ENCODE measurements at regions not wholly inside any gene's neighbourhood (a gene's known extent, or its start where the extent isn't known, plus 50 kb on each side); places are given as distances from the start of the nearest gene placed in this dataset.

DNA sequence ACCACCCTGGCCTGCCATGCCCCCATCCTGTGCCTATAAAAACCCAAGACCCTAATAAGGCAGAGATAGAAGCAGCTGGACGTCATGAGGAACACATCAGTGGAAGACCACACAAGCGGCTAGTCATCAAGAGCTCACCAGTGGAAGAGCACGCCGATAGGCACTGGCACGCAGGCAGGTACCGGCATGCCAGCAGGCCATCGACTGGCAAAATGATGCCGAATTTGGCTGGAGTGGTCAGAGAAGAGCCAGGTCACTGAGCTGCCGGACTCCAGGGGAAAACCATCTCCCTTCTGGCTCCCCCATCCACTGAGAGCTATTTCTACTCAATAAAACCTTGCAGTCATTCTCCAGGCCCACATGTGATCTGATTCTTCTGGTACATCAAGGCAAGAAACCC lies 227.6 kb upstream of the EXOC2 start:
- Histone ChIP-seq H3K27ac (no peak overlapping the region), H3K36me3 (no peaks in the 10 kb centered on the region), H3K4me1 (no peaks in the 10 kb centered on the region), H3K4me3 (no peak overlapping the region), H3K4me2 (no peak overlapping the region), H3K9me3 (peaks cover 74% of the 10 kb centered on the region), H4K20me1 (no peaks in the 10 kb centered on the region), H3K9ac (no peak overlapping the region), H3K27me3 (0 out of 2 replicates have a peak, but pooled peaks cover 4% of the 10 kb centered on the region)
- no peak for TF ChIP-seq Cebpa-rat (IDR thresholded peaks at IDR 0.05)

DNA sequence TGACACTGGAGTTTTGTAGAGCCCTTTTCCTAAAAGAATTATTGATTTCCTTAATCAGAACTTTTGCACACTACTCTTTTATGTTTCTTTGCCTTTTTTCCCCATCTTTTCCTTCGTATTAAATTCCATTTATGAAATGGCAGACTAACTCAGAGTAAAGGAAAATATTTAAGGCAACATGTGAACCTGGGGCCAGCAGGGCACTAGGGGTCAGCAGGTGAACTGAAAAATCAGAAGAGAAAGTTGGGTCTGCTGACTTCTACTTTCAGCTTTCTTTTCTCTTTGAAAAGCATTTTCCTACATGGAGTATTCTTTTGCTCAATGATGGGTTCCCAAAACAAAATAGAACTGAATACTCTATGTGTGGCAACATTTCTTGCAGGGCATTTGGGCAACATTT lies 226.6 kb upstream of the EXOC2 start:
- Histone ChIP-seq H3K4me3 (no peak overlapping the region), H4K20me1 (no peaks in the 10 kb centered on the region), H3K9ac (no peak overlapping the region), H3K4me1 (no peaks in the 10 kb centered on the region), H3K36me3 (no peaks in the 10 kb centered on the region), H3K27ac (no peak overlapping the region), H3K27me3 (0 out of 2 replicates have a peak, but pooled peaks cover 4% of the 10 kb centered on the region), H3K9me3 (peaks cover 74% of the 10 kb centered on the region), H3K4me2 (no peak overlapping the region)
- TF ChIP-seq Cebpa-rat (IDR thresholded peaks at IDR 0.05), result no peak

DNA sequence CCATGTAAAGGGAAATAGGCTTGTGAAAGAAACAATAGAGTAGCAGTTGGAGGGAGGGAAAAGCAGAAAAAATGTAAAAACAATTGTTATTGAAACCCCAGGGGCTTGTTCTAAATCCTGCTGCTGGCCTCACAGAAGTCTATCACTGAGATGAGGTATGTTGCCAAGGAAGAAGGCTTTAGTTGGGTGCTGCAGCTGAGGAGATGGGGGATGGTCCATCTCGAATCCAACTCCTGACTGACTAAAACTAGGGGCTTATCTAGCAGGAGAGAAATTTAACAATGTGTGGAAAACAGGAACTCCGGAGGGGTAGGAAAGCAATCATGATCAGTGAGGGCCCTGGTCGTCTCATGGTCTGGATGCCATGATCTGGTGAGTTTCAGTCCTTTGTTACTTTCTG lies 225.0 kb upstream of the EXOC2 start:
- no peak overlapping the region for H3K27ac ChIP-seq
- H3K36me3 ChIP-seq, result no peaks in the 10 kb centered on the region
- H3K4me2 ChIP-seq, result no peak overlapping the region
- H3K27me3 ChIP-seq, result 0 out of 2 replicates have a peak, but pooled peaks cover 4% of the 10 kb centered on the region
- H3K9me3 ChIP-seq, result peaks cover 60% of the 10 kb centered on the region
- no peaks in the 10 kb centered on the region for H3K4me1 ChIP-seq
- H3K4me3 ChIP-seq, result no peak overlapping the region
- TF ChIP-seq Cebpa-rat (IDR thresholded peaks at IDR 0.05), result no peak
- H3K9ac ChIP-seq, result no peak overlapping the region
- no peaks in the 10 kb centered on the region for H4K20me1 ChIP-seq

DNA sequence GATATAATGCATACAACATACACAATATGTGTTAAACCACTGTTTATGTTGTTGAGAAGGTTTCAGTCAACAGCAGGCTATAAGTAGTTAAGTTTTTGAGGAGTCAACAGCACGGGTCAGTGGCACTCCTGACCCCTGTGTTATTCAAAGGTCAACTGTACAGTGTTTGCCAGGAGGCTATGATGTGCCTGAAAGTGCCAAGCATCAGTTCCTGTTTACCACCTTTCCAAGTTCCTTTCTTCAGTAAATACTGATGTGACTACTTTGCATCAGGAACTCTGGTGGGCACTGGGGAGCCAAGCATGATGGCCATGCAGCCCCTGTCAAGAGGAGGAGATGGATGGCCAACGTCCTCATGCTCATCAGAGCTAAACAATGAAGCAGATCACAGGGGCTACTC lies 224.4 kb upstream of the EXOC2 start:
- peaks cover 54% of the 10 kb centered on the region for H3K9me3 ChIP-seq
- no peaks in the 10 kb centered on the region for H3K36me3 ChIP-seq
- no peak overlapping the region for H3K4me2 ChIP-seq
- H3K9ac ChIP-seq, result no peak overlapping the region
- H3K27me3 ChIP-seq, result 0 out of 2 replicates have a peak, but pooled peaks cover 4% of the 10 kb centered on the region
- H4K20me1 ChIP-seq, result no peaks in the 10 kb centered on the region
- H3K4me3 ChIP-seq, result no peak overlapping the region
- TF ChIP-seq Cebpa-rat (IDR thresholded peaks at IDR 0.05), result no peak
- no peak overlapping the region for H3K27ac ChIP-seq
- H3K4me1 ChIP-seq, result peaks cover 6% of the 10 kb centered on the region

DNA sequence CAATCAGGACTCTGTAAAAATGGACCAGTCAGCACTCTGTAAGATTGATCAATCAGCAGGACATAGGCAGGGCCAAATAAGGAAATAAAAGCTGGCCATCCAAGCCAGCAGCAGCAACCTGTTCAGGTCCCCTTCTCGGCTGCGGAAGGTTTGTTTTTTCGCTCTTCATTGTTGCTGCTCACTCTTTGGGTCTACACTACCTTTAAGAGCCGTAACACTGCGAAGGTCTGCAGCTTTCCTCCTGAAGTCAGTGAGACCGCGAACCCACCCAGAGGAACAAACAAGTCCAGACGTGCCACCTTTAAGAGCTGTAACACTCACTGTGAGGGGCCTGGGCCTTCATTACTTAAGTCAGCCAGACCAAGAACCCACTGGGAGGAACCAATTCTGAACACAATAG lies 223.2 kb upstream of the EXOC2 start:
- peaks cover 42% of the 10 kb centered on the region for H3K9me3 ChIP-seq
- H3K27me3 ChIP-seq, result 0 out of 2 replicates have a peak, but pooled peaks cover 4% of the 10 kb centered on the region
- H3K4me2 ChIP-seq, result no peak overlapping the region
- peaks cover 17% of the 10 kb centered on the region for H3K4me1 ChIP-seq
- no peaks in the 10 kb centered on the region for H4K20me1 ChIP-seq
- H3K4me3 ChIP-seq, result no peak overlapping the region
- no peaks in the 10 kb centered on the region for H3K36me3 ChIP-seq
- TF ChIP-seq Cebpa-rat (IDR thresholded peaks at IDR 0.05), result no peak
- no peak overlapping the region for H3K27ac ChIP-seq
- no peak overlapping the region for H3K9ac ChIP-seq

DNA sequence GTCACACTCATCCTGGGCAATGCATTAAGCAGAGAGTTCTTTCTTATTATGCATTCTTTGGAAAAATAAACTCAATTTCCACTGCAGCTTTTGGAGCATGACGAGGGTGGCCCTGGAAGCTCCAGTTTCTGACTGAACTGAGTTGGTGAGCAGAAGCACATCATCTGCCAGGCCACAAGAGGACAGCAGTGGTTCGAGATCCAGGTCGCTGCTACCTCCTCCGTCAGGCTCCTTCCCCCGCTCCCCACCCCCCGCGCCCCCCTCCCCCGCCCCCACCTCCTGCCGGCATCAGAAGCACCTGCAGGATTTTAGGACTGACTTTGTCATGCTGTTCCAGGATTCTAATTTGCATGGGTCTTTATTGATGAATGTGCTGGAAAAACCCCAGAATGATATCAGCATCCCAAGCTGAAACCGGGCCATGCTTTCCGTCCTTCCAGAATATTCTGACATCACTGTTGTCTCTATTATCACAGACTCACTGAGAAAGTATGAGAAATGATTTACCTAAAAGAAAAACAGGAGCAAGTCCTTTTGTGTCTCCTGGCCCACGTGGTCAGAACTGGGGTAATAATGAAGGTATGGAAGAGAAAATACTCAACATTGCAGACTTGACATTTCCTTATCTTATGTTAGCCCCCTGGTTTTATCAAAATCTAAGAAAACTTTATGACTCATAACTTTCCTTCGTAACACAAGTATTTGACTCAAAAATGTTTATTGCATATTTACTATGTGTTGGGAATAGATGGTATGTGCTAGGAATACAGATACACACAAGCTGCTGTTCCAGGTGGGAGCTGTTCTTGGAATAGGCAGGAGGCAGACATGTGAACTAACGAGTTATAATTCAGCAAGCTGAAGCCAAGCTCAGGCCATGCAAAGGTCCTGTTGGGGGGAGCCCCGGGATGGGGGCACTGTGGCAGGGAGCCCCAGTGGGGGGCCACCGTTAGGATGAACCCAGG lies 220.2 kb upstream of the EXOC2 start:
- TF ChIP-seq Cebpa-rat (IDR thresholded peaks at IDR 0.05), result no peak
- peak overlapping the region; percentile 70 for H3K4me2 ChIP-seq
- H3K27me3 ChIP-seq, result no peaks in the 10 kb centered on the region
- H3K27ac ChIP-seq, result no peak overlapping the region
- H3K4me3 ChIP-seq, result no peak overlapping the region
- H3K36me3 ChIP-seq, result no peaks in the 10 kb centered on the region
- H3K4me1 ChIP-seq, result peaks cover 22% of the 10 kb centered on the region
- H3K9me3 ChIP-seq, result peaks cover 13% of the 10 kb centered on the region
- no peaks in the 10 kb centered on the region for H4K20me1 ChIP-seq
- H3K9ac ChIP-seq, result no peak overlapping the region

DNA sequence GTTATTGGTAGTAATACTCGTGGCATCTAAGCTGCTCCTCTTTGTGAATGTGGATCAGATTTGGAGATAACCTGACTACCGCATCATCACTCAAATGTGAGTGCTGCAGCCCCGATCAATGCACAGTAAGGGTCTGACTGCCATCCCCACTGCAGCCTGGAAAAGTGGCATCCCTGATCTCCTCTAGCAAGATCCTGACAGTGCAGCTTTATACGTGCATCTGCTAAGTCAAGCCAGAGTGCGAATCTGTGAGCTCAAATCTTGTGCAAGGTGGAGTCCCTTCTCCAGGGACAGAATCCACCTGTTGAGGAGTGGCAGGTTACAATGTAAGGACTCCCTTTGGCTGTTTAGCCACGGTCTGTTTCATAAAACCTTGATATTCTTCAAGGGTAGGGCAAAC lies 215.0 kb upstream of the EXOC2 start:
- no peak overlapping the region for H3K4me3 ChIP-seq
- no peaks in the 10 kb centered on the region for H3K9me3 ChIP-seq
- no peak for TF ChIP-seq Cebpa-rat (IDR thresholded peaks at IDR 0.05)
- no peak overlapping the region for H3K27ac ChIP-seq
- H3K36me3 ChIP-seq, result no peaks in the 10 kb centered on the region
- H3K27me3 ChIP-seq, result no peaks in the 10 kb centered on the region
- no peaks in the 10 kb centered on the region for H4K20me1 ChIP-seq
- peaks cover 22% of the 10 kb centered on the region for H3K4me1 ChIP-seq
- H3K9ac ChIP-seq, result no peak overlapping the region
- no peak overlapping the region for H3K4me2 ChIP-seq

DNA sequence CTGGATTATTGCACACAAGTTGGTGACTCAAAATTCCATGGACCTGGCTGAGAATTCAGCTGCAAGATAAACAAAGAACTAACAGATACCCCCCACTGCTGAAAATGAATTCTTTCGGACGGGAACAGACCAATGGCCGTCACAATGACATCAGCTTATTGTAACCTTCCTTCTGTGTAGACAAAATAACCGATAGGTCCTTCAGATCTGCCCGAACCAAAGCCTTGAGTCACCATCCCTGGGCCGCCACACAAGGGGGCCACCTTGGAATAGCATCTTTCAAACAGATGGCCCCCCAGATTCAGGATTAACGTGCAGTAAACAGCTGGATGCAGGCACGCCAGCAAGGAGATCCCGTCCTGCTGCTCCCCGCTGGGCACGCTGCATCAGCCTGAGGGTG lies 214.0 kb upstream of the EXOC2 start:
- no peak for TF ChIP-seq Cebpa-rat (IDR thresholded peaks at IDR 0.05)
- H3K9ac ChIP-seq, result no peak overlapping the region
- no peaks in the 10 kb centered on the region for H3K9me3 ChIP-seq
- H3K4me1 ChIP-seq, result peaks cover 20% of the 10 kb centered on the region
- no peaks in the 10 kb centered on the region for H3K27me3 ChIP-seq
- H3K4me3 ChIP-seq, result no peak overlapping the region
- H3K4me2 ChIP-seq, result no peak overlapping the region
- H3K27ac ChIP-seq, result no peak overlapping the region
- H3K36me3 ChIP-seq, result no peaks in the 10 kb centered on the region
- no peaks in the 10 kb centered on the region for H4K20me1 ChIP-seq

DNA sequence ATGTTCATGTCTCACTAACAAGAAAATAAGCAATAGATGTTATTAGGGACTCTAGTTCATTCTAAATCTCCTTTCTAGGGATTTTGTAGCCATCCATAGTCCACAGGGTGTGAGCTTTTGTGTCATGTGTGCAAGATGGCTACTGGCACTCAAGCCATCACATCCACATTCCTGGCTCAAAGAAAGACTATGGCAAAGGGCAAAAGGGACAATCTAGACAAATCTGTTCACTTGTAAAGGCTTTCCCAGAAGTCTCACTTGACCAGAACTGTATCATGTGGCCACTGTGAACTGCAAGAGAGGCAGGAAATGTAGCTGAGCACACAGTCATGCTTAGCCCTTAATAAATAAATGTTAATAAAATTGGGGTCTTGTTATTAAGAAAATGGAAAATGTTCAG lies 212.6 kb upstream of the EXOC2 start:
- Histone ChIP-seq H3K27ac (no peak overlapping the region), H4K20me1 (no peaks in the 10 kb centered on the region), H3K9me3 (no peaks in the 10 kb centered on the region), H3K4me3 (no peak overlapping the region), H3K9ac (no peak overlapping the region), H3K27me3 (no peaks in the 10 kb centered on the region), H3K4me1 (peaks cover 16% of the 10 kb centered on the region; the same call in 1 of the 2 replicates), H3K36me3 (no peaks in the 10 kb centered on the region), H3K4me2 (no peak overlapping the region)
- TF ChIP-seq Cebpa-rat (IDR thresholded peaks at IDR 0.05), result no peak

DNA sequence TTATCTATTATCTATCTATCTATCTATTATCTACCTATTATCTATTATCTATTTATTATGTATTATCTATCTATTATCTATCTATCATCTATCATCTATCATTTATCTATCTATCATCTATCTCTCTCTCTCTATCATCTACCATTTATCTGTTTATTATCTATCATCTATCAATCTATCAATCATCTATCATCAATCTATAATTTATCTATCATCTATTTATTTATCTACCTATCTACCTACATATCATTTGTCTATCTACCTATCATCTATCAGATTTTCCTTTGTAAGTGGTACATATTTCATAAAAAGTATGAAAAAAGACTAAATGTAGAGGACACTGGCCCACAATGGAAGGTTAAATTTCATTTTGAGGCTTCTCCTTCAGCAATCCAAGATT lies 212.1 kb upstream of the EXOC2 start:
- Histone ChIP-seq H3K27ac (no peak overlapping the region), H3K27me3 (no peaks in the 10 kb centered on the region), H3K9ac (no peak overlapping the region), H4K20me1 (no peaks in the 10 kb centered on the region), H3K9me3 (no peaks in the 10 kb centered on the region), H3K4me1 (peaks cover 16% of the 10 kb centered on the region; the same call in 1 of the 2 replicates), H3K4me3 (no peak overlapping the region), H3K4me2 (no peak overlapping the region), H3K36me3 (no peaks in the 10 kb centered on the region)
- no peak for TF ChIP-seq Cebpa-rat (IDR thresholded peaks at IDR 0.05)

Data from BLaER1 (cell line).